A673 (cell line): ENCODE measurements at regions not wholly inside any gene's neighbourhood (a gene's known extent, or its start where the extent isn't known, plus 50 kb on each side); places are given as distances from the start of the nearest gene placed in this dataset.

Experiments used
- EZH2 ChIP-seq: fragments of 200-600 bp; sonication (generic); IDR thresholded peaks from 2 replicates; pipeline ENCODE4 v1.6.1; 2017; ENCODE audit warnings: borderline replicate concordance, low read depth, mild to moderate bottlenecking, mixed read lengths, antibody characterized with exemption, low read length; ENCODE audit not compliant: poor library complexity, severe bottlenecking
- TF ChIP-seq, protein P1 (sequence below): fragments of 300-800, 200-600 bp; sonication (generic); conservative IDR thresholded peaks from 2 replicates; pipeline ENCODE4 v1.5.1; 2017; ENCODE audit warnings: low read depth, mild to moderate bottlenecking, antibody characterized with exemption, low read length, moderate library complexity, mixed read lengths

GRCh38 chrX:124502166-124502565, 155.8 kb downstream of the SH2D1A start:
- TF ChIP-seq EZH2 = no peak
- TF ChIP-seq, protein P1, sequence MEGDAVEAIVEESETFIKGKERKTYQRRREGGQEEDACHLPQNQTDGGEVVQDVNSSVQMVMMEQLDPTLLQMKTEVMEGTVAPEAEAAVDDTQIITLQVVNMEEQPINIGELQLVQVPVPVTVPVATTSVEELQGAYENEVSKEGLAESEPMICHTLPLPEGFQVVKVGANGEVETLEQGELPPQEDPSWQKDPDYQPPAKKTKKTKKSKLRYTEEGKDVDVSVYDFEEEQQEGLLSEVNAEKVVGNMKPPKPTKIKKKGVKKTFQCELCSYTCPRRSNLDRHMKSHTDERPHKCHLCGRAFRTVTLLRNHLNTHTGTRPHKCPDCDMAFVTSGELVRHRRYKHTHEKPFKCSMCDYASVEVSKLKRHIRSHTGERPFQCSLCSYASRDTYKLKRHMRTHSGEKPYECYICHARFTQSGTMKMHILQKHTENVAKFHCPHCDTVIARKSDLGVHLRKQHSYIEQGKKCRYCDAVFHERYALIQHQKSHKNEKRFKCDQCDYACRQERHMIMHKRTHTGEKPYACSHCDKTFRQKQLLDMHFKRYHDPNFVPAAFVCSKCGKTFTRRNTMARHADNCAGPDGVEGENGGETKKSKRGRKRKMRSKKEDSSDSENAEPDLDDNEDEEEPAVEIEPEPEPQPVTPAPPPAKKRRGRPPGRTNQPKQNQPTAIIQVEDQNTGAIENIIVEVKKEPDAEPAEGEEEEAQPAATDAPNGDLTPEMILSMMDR = no peak
